ENCODE measurements at regions not wholly inside any gene's neighbourhood (a gene's known extent, or its start where the extent isn't known, plus 50 kb on each side); places are given as distances from the start of the nearest gene placed in this dataset.
A peak's percentile ranks its signal among the peaks of the same experiment; 100 is the strongest.

DNA sequence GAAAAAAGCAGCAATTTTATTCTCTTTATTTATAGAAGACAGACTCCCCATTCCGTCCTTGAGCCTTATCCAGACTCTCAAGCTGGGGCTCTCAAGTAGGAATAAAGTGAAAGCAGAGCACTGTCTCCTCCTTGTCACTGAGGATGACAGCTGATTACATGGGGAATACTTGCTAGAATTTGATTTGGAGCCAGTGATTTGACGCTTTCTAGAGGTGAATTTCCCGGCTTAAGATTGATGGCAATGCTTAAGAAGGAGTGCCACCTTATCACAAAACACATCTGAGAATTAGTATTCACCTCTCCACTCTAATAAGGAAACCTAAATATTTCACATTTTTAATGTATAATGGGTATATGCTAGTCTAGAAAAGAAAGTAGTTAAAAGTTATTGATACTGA, 135.4 kb upstream of the SLC39A10 start:
- H3K9ac ChIP-seq (ENCODE audit: low read depth, low read length, poor library complexity, severe bottlenecking): no peak overlapping the region
- no peaks in the 10 kb centered on the region for H3K36me3 ChIP-seq (ENCODE audit: insufficient read depth, low read length)
- no peaks in the 10 kb centered on the region for H3K4me1 ChIP-seq (ENCODE audit: insufficient read depth, low read length, poor library complexity, severe bottlenecking)
- H4K20me1 ChIP-seq (ENCODE audit: insufficient read depth, low read length, poor library complexity, severe bottlenecking): no peaks in the 10 kb centered on the region
- H2AFZ ChIP-seq (ENCODE audit: low read length): no peak overlapping the region
- no peak overlapping the region for H3K4me2 ChIP-seq (ENCODE audit: low read depth, low read length, poor library complexity, severe bottlenecking)
- H3K4me3 ChIP-seq (ENCODE audit: low read length, poor library complexity, severe bottlenecking): no peak overlapping the region
- no peaks in the 10 kb centered on the region for H3K79me2 ChIP-seq (ENCODE audit: insufficient read depth, low read length)
- H3K9me3 ChIP-seq (ENCODE audit: insufficient read depth, low read depth, low read length): no peaks in the 10 kb centered on the region
- no peaks in the 10 kb centered on the region for H3F3A ChIP-seq (ENCODE audit: low read depth)
- H3K27me3 ChIP-seq (ENCODE audit: insufficient read depth, low read length, poor library complexity, severe bottlenecking): no peaks in the 10 kb centered on the region
- TF ChIP-seq EZH2phosphoT487 (IDR thresholded peaks at IDR 0.05; ENCODE audit: borderline replicate concordance): no peak
- H3K9me2 ChIP-seq (replicated peaks; ENCODE audit: low read depth, low read length): no peaks in the 10 kb centered on the region

DNA sequence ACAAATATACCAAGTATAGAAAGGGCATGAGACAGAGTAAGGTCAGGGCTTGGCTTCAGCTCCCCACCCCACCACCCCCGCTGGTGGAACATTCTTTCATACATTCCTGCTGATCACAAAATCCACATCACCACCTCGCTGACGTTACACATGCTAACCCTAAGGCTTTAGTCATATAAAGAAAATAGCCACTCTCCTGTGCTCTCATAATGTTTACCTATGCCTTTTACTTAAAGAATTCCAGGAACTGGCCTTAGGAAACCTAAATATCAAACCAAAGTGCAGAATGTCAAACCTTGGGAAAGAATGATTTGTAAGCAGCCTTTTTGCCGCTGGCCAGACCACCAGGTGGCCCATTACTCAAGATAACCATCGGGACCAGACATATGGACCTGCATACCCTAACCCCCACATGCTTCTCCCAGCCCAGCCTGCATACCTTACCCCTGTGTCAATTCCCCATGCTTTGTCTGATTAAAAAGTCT, 136.3 kb upstream of the SLC39A10 start:
- TF ChIP-seq, protein P1, sequence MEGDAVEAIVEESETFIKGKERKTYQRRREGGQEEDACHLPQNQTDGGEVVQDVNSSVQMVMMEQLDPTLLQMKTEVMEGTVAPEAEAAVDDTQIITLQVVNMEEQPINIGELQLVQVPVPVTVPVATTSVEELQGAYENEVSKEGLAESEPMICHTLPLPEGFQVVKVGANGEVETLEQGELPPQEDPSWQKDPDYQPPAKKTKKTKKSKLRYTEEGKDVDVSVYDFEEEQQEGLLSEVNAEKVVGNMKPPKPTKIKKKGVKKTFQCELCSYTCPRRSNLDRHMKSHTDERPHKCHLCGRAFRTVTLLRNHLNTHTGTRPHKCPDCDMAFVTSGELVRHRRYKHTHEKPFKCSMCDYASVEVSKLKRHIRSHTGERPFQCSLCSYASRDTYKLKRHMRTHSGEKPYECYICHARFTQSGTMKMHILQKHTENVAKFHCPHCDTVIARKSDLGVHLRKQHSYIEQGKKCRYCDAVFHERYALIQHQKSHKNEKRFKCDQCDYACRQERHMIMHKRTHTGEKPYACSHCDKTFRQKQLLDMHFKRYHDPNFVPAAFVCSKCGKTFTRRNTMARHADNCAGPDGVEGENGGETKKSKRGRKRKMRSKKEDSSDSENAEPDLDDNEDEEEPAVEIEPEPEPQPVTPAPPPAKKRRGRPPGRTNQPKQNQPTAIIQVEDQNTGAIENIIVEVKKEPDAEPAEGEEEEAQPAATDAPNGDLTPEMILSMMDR (conservative IDR thresholded peaks at IDR 0.05; ENCODE audit: low read length): no peak
- TF ChIP-seq EZH2phosphoT487 (IDR thresholded peaks at IDR 0.05; ENCODE audit: borderline replicate concordance): no peak
- Histone ChIP-seq H2AFZ (ENCODE audit: low read length) (no peak overlapping the region), H3F3A (ENCODE audit: low read depth) (no peaks in the 10 kb centered on the region), H3K36me3 (ENCODE audit: insufficient read depth, low read length) (no peaks in the 10 kb centered on the region), H3K79me2 (ENCODE audit: insufficient read depth, low read length) (no peaks in the 10 kb centered on the region), H3K9me3 (ENCODE audit: insufficient read depth, low read depth, low read length) (no peaks in the 10 kb centered on the region), H3K4me2 (ENCODE audit: low read depth, low read length, poor library complexity, severe bottlenecking) (no peak overlapping the region), H3K27me3 (ENCODE audit: insufficient read depth, low read length, poor library complexity, severe bottlenecking) (no peaks in the 10 kb centered on the region), H3K9me2 (replicated peaks; ENCODE audit: low read depth, low read length) (no peaks in the 10 kb centered on the region), H4K20me1 (ENCODE audit: insufficient read depth, low read length, poor library complexity, severe bottlenecking) (no peaks in the 10 kb centered on the region), H3K9ac (ENCODE audit: low read depth, low read length, poor library complexity, severe bottlenecking) (no peak overlapping the region), H3K4me3 (ENCODE audit: low read length, poor library complexity, severe bottlenecking) (no peak overlapping the region), H3K4me1 (ENCODE audit: insufficient read depth, low read length, poor library complexity, severe bottlenecking) (no peaks in the 10 kb centered on the region)

DNA sequence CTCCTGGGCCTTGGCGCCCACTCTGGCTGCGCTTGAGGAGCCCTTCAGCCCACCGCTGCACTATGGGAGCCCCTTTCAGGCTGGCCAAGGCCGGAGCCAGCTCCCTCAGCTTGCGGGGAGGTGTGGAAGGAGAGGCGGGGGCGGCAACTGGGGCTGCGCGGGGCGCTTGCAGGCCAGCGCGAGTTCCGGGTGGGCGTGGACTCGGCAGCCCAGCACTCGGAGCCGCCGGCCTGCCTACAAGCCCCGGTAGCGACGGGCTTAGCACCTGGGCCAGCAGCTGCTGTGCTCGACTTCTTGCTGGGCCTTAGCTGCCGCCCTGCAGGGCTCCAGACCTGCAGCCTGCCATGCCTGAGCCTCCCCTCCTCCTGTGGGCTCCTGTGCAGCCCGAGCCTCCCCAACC, 141.5 kb upstream of the SLC39A10 start:
- no peaks in the 10 kb centered on the region for H3K79me2 ChIP-seq (ENCODE audit: insufficient read depth, low read length)
- H3K4me3 ChIP-seq (ENCODE audit: low read length, poor library complexity, severe bottlenecking): no peak overlapping the region
- H3F3A ChIP-seq (ENCODE audit: low read depth): no peaks in the 10 kb centered on the region
- no peaks in the 10 kb centered on the region for H3K9me2 ChIP-seq (replicated peaks; ENCODE audit: low read depth, low read length)
- no peaks in the 10 kb centered on the region for H3K4me1 ChIP-seq (ENCODE audit: insufficient read depth, low read length, poor library complexity, severe bottlenecking)
- no peaks in the 10 kb centered on the region for H4K20me1 ChIP-seq (ENCODE audit: insufficient read depth, low read length, poor library complexity, severe bottlenecking)
- H3K4me2 ChIP-seq (ENCODE audit: low read depth, low read length, poor library complexity, severe bottlenecking): no peak overlapping the region
- no peaks in the 10 kb centered on the region for H3K27me3 ChIP-seq (ENCODE audit: insufficient read depth, low read length, poor library complexity, severe bottlenecking)
- H3K9me3 ChIP-seq (ENCODE audit: insufficient read depth, low read depth, low read length): no peaks in the 10 kb centered on the region
- H3K9ac ChIP-seq (ENCODE audit: low read depth, low read length, poor library complexity, severe bottlenecking): no peak overlapping the region
- H3K36me3 ChIP-seq (ENCODE audit: insufficient read depth, low read length): no peaks in the 10 kb centered on the region
- TF ChIP-seq, protein P1 (conservative IDR thresholded peaks at IDR 0.05; ENCODE audit: low read length): no peak
- TF ChIP-seq EZH2phosphoT487 (IDR thresholded peaks at IDR 0.05; ENCODE audit: borderline replicate concordance): no peak
- no peak overlapping the region for H2AFZ ChIP-seq (ENCODE audit: low read length)

DNA sequence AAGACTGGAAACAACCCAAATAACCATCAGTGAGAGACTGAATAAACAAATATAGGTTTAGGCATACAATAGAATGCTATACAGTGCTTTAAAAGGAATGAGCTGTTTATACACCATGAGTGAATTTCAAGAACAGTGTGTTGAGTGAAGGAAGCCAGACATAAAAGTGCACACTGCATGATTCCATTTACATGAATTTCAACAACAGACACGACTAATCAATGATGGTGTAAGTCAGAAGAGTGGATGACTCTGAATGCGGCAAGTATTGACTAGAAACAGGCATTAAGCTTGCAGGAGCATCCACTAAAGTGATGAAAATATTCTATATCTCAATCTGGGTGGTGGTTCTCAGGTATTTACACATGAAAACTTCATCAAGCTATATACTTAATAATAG, 142.7 kb upstream of the SLC39A10 start:
- Histone ChIP-seq H3K4me1 (ENCODE audit: insufficient read depth, low read length, poor library complexity, severe bottlenecking) (no peaks in the 10 kb centered on the region), H3K9ac (ENCODE audit: low read depth, low read length, poor library complexity, severe bottlenecking) (no peak overlapping the region), H3K9me3 (ENCODE audit: insufficient read depth, low read depth, low read length) (no peaks in the 10 kb centered on the region), H3K4me3 (ENCODE audit: low read length, poor library complexity, severe bottlenecking) (no peak overlapping the region), H2AFZ (ENCODE audit: low read length) (peak overlapping the region; percentile 42; the same call in 1 of the 2 replicates), H3K27me3 (ENCODE audit: insufficient read depth, low read length, poor library complexity, severe bottlenecking) (no peaks in the 10 kb centered on the region), H3F3A (ENCODE audit: low read depth) (no peaks in the 10 kb centered on the region), H3K79me2 (ENCODE audit: insufficient read depth, low read length) (no peaks in the 10 kb centered on the region), H3K36me3 (ENCODE audit: insufficient read depth, low read length) (no peaks in the 10 kb centered on the region), H3K9me2 (replicated peaks; ENCODE audit: low read depth, low read length) (no peaks in the 10 kb centered on the region), H4K20me1 (ENCODE audit: insufficient read depth, low read length, poor library complexity, severe bottlenecking) (no peaks in the 10 kb centered on the region), H3K4me2 (ENCODE audit: low read depth, low read length, poor library complexity, severe bottlenecking) (no peak overlapping the region)
- no peak for TF ChIP-seq EZH2phosphoT487 (IDR thresholded peaks at IDR 0.05; ENCODE audit: borderline replicate concordance)
- TF ChIP-seq, protein P1 (conservative IDR thresholded peaks at IDR 0.05; ENCODE audit: low read length): no peak
